Fibroblast of pulmonary artery (primary cell): ENCODE measurements at regions not wholly inside any gene's neighbourhood (a gene's known extent, or its start where the extent isn't known, plus 50 kb on each side); places are given as distances from the start of the nearest gene placed in this dataset.
"Not testable (repeated sequence)": the region's sequence is repeated elsewhere in the genome, so short reads cannot be mapped to it uniquely, and the experiment has no call there.

Source experiments
- DNase-seq: peaks from one replicate; pipeline ENCODE4 v3.0.0-alpha.2; 2010; ENCODE audit warnings: low read depth
- H3K4me3 ChIP-seq: replicated peaks from 2 replicates; pipeline ENCODE4 v1.5.1; 2011; ENCODE audit warnings: low read depth, mild to moderate bottlenecking, control low read depth, low read length, moderate library complexity
- CTCF ChIP-seq: IDR thresholded peaks from 2 replicates; pipeline ENCODE4 v1.5.1; 2011; ENCODE audit warnings: mild to moderate bottlenecking, control low read depth, low read length, inconsistent platforms; ENCODE audit errors: missing control alignments

- not testable (repeated sequence) for H3K4me3 ChIP-seq, DNase-seq
Observed at GRCh38 chr2:111511062-111511461, 372.9 kb downstream of the ANAPC1 start.

GRCh38 chr2:111512378-111512777 lies 371.6 kb downstream of the ANAPC1 start:
- DNase-seq, H3K4me3 ChIP-seq: not testable (repeated sequence)

- DNase-seq, H3K4me3 ChIP-seq: not testable (repeated sequence)
Observed at GRCh38 chr2:111514138-111514537, 369.9 kb downstream of the ANAPC1 start.

- not testable (repeated sequence) for DNase-seq, H3K4me3 ChIP-seq
Observed at GRCh38 chr2:111517050-111517720, 366.8 kb downstream of the ANAPC1 start.

GRCh38 chr2:111517721-111518053 lies 366.3 kb downstream of the ANAPC1 start:
- not testable (repeated sequence) for DNase-seq, H3K4me3 ChIP-seq

GRCh38 chr2:111519071-111519470 lies 364.9 kb downstream of the ANAPC1 start:
- no peak for TF ChIP-seq CTCF
- no peak overlapping the region for H3K4me3 ChIP-seq

GRCh38 chr2:111522231-111522768 lies 361.7 kb downstream of the ANAPC1 start:
- no peak overlapping the region for H3K4me3 ChIP-seq
- TF ChIP-seq CTCF, result no peak
- DNase-seq, result peak; percentile 53

More at GRCh38 chr2:111519071-111519470, 364.9 kb downstream of the ANAPC1 start:
- DNase-seq, result no peak

GRCh38 chr2:111523009-111523408 lies 361.0 kb downstream of the ANAPC1 start:
- no peak for TF ChIP-seq CTCF
- H3K4me3 ChIP-seq, result no peak overlapping the region
- DNase-seq, result no peak

GRCh38 chr2:111525026-111525425 lies 359.0 kb downstream of the ANAPC1 start:
- H3K4me3 ChIP-seq, DNase-seq: not testable (repeated sequence)

GRCh38 chr2:111526041-111526639 lies 357.9 kb downstream of the ANAPC1 start:
- H3K4me3 ChIP-seq, DNase-seq: not testable (repeated sequence)

- not testable (repeated sequence) for DNase-seq
Observed at GRCh38 chr2:111527707-111528400, 356.1 kb downstream of the ANAPC1 start.

GRCh38 chr2:111529022-111529421 lies 355.0 kb downstream of the ANAPC1 start:
- not testable (repeated sequence) for H3K4me3 ChIP-seq, DNase-seq

More at GRCh38 chr2:111527707-111528400, 356.1 kb downstream of the ANAPC1 start:
- not testable (repeated sequence) for H3K4me3 ChIP-seq

GRCh38 chr2:111530239-111530965 lies 353.6 kb downstream of the ANAPC1 start:
- DNase-seq, H3K4me3 ChIP-seq: not testable (repeated sequence)

GRCh38 chr2:111532682-111533556 lies 351.1 kb downstream of the ANAPC1 start:
- DNase-seq, H3K4me3 ChIP-seq: not testable (repeated sequence)
